HPDE6-E6E7 (cell line): ENCODE measurements at regions not wholly inside any gene's neighbourhood (a gene's known extent, or its start where the extent isn't known, plus 50 kb on each side); places are given as distances from the start of the nearest gene placed in this dataset.
"Not testable (repeated sequence)": the region's sequence is repeated elsewhere in the genome, so short reads cannot be mapped to it uniquely, and the experiment has no call there.

Experiments used
- DNase-seq: peaks from one replicate; pipeline ENCODE4 v3.0.0; 2011; ENCODE audit warnings: missing footprints; ENCODE audit errors: extremely low spot score

DNA sequence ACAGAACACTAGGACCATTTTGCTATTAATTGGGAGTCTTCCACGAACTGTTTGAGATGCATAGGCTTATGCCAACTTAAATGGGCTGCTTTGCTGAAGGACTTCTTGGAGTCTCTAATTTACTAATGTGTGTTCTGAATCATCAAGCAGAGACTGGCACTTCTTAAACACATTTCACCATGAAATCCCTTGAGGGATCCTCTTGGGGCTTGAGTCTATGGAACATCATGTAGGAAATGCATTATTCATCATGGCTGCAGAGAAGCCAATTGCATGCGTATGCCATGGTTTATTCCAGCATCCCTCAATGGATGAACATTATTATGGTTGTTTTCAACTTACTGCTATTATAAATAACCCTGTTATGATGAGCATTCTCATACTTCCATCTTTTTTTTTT lies 73.4 kb downstream of the FGD2 start:
- DNase-seq: no peak

DNA sequence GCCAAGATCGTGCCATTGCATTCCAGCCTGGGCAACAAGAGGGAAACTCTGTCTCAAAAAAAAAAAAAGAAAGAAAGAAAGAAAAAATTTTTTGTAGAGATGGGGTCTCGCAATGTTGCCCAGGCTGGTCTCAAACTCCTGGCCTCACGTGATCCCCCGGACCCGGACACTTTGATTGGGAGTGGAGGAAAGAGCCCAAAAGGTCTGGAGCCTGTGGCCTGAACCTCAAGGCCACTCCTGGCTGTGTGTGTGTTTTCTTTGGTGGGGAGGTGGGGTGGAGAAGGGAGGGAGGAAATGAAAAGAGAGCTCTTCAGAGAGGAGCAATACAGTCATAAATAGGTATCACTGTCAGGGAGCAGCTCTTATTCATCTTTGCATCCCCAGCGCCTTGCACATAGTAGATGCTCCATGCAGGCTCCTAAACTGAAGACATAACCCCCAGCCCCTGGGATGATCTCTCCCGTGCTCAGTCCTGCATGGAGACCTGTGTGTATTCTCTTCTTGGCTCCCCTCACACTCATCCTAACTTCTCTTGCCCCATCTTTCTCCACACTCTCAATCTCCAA lies 75.7 kb downstream of the FGD2 start:
- DNase-seq: no peak

DNA sequence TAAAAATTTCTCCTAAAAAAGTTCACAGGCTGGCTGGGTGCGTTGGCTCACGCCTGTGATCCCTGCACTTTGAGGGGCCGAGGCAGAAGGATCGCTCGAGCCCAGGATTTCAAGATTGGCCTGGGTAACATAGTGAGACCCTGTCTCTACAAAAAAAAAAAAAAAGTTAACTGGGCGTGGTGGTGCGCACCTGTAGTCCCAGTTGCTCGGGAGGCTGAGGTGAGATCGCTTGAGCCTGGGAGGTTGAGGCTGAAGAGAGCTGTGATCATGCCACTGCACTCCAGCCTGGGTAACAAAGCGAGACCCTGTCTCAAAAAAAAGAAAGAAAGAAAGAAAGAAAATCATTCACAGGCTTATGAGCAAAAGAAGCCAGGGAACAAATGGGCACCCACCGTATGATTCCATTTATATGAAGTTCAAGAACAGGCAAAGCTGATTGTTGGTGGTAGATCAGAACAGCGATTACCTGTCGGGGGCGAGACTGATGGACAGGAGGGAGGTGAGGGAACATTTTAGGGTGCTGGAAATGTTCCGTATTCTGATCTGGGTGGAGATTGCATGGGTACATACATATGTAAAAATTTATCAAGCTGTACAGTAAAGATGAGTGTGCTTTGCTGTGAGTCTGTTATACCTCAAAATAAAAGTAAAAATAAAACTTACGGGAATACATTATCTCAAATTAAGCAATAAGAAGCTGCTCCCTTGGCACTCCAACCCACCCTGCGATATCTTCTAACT lies 77.1 kb downstream of the FGD2 start:
- DNase-seq: no peak

DNA sequence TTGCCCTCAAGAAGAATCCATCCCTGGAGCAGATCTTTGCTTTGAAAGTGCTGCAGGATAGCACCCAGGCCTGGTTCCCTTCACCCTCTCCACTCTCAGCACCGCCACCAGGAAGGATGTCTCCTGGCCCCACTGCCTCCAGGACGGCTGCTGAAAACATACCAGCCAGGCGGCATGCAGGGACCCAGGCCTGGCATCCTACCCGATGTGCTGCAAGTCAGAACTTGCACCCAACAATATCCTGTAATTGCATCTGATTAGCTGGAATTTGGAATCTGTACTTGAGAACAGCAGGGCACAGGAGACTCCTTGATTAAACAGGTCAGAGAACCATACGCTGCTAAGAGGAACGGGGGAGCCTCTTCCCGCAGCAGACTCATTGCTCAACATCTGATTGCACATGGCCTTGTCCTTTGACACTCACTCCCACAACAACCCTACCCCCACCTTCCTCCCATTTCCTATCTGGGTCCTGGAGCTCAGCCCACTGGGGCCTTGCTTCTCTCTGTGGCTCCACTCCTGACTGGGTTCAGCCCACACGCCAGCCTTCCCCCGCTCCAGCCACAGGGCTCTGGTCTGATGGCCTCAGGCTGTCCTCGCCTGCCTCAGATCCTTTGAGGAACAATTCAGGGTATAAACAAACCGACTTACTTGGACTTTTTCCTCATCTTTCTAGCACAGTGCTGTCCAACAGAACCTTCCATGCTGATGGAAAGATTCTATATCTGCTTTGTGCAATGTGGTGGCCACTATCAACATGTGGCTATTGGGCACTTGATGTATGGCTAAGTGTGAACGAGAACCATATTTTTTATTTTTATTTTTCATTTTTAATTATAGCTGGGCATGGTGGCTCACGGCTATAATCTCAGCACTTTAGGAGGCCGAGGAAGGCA lies 78.0 kb downstream of the FGD2 start:
- DNase-seq: peak; percentile 61

DNA sequence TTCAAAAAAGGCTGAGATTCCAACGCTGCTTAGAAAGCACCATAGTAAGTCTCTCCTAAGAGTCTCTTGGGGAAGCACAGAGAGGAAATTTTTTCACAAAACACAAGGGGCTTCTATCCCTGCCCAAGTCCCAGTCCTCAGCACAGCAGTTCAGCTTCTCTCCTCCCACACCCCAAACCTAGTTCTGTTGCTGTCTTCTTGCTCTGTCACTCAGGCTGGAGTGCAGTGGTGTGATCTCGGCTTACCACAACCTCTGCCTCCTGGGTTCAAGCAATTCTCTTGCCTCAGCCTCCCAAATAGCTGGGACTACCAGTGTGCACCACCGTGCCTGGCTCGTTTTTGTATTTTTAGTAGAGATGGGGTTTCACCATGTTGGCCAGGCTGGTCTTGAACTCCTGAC lies 79.2 kb downstream of the FGD2 start:
- DNase-seq: not testable (repeated sequence)

DNA sequence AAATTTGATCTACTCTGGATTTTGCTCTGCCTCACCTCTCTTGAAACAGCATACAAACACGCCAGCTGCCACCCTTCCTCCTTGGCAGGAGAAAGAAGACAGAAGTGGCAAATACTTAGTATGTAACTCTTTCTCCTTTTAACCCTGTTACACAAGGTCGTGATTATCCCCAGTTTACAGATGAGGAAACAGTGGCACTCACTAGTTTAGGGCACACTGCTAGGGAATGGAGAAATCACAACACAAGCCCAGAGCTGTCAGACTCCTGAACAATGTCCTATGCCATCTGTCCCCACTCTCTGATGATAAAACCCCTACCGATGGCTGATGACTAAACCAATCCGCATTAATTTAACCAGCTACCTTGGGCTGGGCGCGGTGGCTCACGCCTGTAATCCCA lies 79.7 kb downstream of the FGD2 start:
- DNase-seq: no peak

DNA sequence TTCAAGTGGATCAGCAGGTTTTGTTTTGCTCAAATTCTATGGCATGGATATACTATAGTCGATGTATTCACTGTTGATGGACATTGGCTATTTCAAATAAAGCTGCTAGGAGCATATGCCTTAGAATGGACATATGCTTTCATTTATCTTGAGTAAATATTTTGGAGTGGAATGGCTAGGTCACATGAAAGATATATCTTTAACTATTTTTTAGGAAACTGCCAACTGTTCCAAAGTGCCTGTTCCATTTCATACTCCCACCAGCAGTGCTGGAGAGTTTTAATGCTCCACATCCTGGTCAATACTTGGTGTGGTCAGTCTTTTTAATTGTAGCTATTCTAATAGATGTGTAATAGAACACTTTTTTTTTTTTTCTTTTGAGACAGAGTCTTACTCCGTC lies 81.1 kb upstream of the PIM1 start:
- DNase-seq: no peak

DNA sequence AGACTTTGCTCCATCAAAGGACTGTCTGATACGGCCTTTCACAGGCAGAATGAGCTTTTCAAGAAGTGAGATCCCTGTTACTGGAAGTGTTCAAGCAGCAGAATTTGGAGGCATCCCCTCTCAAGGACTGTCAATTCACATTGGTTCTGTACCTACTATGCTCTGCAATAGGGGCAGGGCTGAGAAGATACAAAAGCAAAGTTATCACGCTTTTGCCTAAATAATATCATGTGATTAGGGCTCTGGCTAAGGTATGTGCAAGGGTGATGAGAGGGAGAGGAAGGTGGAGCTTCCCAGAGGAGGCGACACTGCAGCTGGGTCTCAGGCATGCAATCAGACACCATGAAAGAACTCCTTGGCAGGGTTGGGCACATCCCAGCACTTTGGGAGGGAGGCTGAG lies 80.2 kb upstream of the PIM1 start:
- DNase-seq: no peak

DNA sequence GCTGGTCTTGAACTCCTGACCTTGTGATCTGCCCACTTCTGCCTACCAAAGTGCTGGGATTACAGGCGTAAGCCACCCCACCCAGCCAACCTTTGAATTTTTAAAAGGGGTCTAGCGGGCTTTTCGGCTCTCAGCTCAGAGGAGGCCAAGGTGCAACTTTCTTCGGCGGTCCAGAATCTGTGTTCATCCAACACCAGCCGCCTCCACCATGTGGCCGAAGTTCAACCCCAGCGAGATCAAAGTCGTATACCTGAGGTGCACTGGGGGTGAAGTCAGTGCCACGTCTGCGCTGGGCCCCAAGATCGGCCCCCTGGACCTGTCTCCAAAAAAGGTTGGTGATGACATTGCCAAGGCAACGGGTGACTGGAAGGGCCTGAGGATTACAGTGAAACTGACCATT lies 78.8 kb upstream of the PIM1 start:
- not testable (repeated sequence) for DNase-seq

DNA sequence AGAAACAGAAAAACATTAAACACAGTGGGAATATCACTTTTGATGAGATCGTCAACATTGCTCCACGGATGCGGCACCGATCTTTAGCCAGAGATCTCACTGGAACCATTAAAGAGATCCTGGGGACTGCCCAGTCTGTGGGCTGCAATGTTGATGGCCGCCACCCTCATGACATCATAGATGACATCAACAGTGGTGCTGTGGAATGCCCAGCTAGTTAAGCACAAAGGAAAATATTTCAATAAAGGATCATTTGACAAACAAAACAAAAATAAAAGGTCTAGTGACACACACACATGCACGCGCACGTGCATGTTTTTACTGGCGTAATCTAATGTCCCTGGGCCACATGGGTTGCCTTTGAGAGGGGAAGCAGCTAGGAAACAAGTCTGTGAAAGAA lies 78.4 kb upstream of the PIM1 start:
- DNase-seq: not testable (repeated sequence)

DNA sequence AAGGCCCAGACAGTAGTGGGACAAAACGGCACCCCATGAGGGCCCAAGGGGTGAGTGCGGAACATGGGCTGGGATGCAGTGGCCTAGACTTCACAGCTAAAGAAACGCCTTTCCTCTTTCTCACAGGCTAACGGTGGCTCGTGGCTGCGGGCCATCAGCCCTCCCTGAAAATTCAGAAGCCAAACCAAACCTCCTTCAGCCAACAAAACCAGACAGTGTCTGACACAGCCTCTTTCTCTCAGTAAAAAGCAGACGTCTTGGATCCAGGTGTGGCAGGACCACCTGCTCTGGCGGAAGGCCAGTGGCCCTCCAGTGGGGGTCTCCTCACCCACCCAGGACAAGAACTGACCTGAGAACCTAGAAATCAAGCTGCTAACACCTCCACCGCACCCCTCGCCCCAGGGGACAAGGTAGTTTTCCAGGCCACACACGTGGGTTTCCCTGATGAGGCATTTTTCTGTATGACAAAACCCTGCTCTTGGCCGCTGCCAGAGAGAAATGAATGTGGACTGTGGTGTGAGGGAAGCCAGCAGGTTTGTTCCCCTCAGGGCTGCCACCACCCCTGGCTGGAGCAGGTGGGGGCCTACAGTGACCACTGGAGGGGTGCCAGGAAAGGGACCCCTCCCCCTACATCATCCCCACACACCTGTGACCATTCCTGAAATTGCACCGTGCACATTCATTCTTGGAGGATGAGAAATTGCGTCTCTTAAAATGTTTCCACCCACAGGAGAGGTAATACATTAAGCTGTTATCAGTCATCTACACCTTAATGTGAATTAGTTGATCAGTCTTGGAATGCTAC lies 76.8 kb upstream of the PIM1 start:
- DNase-seq: no peak

DNA sequence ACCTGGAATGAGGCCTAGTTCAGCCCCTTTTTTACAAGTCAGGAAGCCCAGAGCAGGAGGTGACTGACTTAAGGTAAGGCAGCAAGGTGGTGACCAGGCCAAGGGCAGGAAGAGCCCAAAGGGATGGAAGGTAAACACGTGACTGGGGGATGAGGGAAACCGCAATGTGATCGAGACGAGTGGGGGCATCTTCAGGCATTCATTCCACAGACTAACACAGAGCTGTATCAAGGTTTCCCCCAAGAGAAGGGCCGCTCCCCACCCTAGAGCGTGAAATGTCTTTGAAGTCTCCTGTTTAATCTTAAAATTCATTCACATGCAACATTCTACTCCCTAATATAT lies 76.3 kb upstream of the PIM1 start:
- DNase-seq: no peak

DNA sequence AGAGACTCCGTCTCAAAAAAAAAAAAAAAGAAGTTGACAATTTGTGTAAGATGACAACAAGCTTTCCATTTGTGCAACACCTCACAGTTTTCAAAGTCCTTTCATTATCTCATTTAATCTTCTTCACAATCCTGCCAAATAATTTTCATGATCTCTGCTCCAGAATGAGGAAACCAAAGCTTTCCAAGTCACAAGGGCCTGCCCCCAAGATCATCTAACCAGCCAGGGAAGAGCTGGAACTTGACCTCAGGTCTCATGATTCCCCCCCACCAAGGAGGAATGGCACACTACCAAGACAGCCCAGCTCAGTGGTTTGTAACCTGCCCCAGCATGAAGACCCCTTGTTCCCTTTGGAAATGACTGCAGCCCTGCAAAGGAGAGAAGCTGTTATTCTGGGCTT lies 74.0 kb upstream of the PIM1 start:
- no peak for DNase-seq

DNA sequence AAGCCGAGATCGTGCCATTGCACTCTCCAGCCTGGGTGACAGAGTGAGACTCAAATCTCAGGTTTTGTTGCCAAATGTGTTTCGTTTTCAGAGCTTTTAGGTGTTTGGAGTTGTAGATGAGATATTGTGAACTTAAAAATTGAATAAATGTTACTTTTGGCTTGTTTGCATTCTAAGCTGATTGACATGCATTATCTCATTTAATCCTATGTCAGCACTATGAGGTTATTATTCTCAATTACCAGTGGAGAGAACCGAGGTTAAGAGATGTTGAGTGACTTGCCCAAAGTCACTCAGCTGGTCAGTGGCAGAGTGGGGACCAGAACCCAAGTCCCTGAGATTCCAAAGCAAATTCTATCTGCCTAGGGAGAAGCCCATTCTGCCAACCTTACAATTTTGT lies 72.6 kb upstream of the PIM1 start:
- no peak for DNase-seq

DNA sequence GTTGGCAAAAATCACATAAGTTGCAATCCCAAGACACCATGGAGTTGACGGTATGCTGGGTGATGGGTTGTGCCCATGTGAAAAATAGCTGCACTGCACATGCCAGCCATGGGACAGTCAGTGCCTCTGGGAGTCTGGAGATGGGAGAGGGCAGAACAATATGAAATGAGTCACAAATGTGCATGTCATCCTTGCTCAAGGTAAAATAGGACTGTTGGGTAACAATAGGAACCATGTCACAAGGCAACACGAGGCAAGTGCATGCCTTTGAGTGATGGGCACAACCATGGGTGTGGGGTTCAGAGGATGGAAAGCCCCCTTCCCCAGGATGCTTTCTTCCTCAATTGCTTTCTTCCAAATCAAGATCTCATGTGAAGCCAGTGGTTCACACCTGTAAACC lies 70.5 kb upstream of the PIM1 start:
- DNase-seq: peak; percentile 52

DNA sequence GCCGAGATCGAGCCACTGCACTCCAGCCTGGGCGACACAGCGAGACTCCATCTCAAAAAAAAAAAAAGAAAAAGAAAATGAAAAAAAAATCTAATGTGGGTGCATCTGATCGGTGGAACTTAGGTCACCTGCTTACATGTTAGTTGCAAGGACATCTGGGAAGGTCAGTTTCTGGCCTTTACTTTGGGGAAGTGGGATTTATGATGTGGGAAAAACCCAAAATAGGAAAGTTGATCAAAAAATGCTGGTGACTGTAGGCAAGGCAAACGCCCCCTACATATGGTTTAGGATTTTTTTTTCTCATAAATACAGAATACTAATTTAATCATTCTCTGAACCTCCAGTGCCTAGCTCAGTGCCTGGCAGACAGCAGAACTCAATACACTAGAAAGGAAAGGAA lies 69.2 kb upstream of the PIM1 start:
- no peak for DNase-seq

DNA sequence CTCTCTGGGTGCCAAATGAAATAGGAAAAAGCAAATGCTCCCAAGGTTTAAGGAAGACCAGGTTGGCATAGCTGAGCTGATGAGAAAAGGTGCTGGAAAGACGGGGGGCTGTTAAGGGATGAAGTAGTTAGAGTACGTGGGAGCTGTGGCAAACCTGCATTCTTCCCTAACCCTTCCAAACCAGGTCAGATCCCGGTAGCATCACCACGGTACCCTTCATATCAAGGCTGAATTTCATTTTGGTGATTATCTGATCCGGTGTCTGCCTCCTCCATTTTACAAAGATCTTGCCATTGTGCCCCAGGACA lies 68.0 kb upstream of the PIM1 start:
- DNase-seq: no peak

DNA sequence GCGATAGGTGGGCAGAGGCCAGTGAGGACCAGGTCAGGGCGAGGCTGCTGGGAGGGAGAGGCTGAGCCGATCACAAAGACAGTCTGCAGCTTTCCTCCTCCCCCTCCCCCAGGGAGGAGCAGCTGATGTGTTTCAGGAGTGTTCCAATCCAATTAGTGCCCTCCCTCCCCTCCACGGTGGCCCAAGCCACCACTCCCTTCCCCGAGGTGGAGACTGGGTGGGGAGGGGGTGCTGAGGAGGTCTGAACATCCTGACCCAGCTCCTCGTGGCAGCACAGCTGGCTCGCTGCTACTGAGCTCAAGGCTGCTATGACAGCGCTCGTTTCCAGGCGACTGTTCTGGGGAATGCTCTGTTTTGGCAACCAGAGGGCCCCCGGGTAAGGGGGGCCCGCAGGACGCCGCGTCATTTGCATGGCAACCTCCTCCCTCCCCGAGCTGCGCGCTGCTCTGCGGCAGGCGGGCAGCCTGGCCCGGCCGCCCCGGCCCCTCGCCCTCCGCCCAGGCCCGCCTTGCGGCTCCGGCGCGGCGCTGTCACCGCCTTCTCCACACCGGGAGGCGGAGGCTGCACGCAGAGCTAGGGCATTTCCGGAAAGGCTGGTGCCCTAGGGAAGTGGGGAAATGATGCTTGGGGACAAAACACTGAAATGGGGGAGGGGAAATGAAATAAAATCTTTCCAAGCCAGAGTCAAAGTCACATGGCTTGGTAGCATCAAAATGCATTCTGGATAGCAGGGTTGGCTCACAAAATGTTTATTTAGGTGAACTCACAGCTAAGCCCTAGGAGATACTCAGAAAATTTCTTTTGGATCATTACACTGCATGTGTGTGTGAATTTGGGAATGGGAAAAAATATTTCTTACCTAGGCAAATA lies 67.4 kb upstream of the PIM1 start:
- peak; percentile 79 for DNase-seq

DNA sequence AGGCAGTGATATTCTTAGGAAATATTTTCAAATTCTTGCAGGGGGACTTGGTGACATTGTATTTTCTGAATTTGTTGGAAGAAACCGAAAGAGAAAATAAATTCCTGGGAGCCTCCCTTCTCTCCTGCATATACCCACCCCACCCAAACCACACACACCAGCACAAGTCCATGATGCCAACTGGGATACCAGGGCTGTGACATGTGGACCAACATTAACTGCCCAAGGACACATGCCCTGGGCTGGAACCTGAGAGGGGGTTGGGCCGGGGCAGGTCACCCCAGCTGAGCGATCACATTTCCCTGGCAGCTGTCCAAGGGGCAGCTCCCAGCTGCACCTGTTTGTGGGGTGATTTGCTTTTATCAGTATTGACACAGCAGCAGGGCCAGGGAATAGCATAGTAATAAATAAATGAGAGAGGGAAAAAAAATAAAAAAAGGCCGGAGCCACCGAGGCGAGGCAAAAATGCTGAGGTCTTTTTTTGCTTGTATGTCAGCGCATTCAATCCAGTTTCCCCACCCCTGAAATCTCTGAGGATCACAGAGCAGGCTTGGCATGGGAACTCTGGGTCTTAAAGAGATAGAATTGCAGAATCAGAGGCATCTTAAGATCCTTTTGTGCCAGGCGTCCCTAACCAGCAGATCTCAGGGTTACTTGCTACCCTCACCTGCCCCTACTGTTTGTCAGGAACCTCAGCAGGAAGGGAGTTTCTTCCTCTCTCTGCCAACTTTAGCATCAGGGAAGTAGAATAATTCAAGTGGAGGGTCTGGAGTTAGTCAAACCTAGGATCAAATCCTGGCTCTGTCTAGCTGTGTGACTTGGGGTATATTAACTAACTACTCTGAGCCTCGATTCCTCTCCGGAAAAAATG lies 66.5 kb upstream of the PIM1 start:
- DNase-seq: peak; percentile 36

DNA sequence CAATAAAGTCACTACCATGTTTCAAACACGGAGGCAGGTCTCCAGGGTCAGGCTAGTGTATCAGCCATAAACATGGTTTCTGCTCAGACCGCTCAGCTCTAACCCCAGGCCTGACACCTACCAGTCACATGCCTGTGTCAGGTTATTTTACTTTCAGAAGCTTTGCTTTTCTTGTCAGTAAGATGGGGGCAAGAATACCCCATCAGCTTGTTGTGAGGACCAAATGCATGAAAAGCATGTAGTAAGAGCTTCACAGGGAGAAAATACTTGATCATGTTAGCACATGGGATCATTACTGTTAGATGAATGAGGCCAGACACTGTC lies 65.2 kb upstream of the PIM1 start:
- no peak for DNase-seq
